ENCODE measurements at regions not wholly inside any gene's neighbourhood (a gene's known extent, or its start where the extent isn't known, plus 50 kb on each side); places are given as distances from the start of the nearest gene placed in this dataset.
"Not testable (repeated sequence)": the region's sequence is repeated elsewhere in the genome, so short reads cannot be mapped to it uniquely, and the experiment has no call there.

DNA sequence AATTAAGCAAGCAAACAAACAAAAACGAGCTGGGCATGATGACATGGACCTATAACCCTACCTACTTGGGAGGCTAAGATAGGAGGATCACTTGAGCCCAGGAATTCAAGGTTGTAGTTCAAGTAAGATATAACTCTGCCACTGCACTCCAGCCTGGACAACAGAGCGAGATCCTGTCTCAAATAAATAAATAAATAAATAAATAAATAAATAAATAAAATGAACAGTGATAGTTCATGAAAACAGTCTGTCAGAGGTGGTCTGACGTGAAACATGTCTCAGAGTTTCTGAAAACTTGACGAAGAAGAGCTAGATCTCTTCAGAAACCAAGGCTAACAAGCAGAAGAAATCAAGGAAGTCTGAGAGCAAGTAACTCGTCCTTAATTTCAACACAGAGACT, 188.8 kb upstream of the GPC6 start:
- Histone ChIP-seq H3K4me1 (ENCODE audit: low read length) (no peaks in the 10 kb centered on the region), H3K27me3 (replicated peaks; ENCODE audit: insufficient read depth, low read length) (no peaks in the 10 kb centered on the region), H3K36me3 (replicated peaks; ENCODE audit: insufficient read depth, low read length) (no peaks in the 10 kb centered on the region), H3K9me2 (replicated peaks; ENCODE audit: insufficient read depth, low read length) (no peaks in the 10 kb centered on the region), H3K4me2 (ENCODE audit: low read depth, low read length) (no peak overlapping the region), H3F3A (ENCODE audit: insufficient read depth, low read length) (no peaks in the 10 kb centered on the region), H2AFZ (ENCODE audit: low read length) (no peak overlapping the region), H3K9ac (ENCODE audit: low read length) (no peak overlapping the region), H3K4me3 (ENCODE audit: low read length) (no peak overlapping the region), H3K27ac (ENCODE audit: low read length) (no peak overlapping the region), H3K79me2 (ENCODE audit: low read length) (no peaks in the 10 kb centered on the region), H3K9me3 (replicated peaks; ENCODE audit: insufficient read depth, low read length) (no peaks in the 10 kb centered on the region), H4K20me1 (ENCODE audit: insufficient read depth, low read length) (no peaks in the 10 kb centered on the region)
- TF ChIP-seq EZH2 (optimal IDR thresholded peaks at IDR 0.05; ENCODE audit: low read depth, low read length) = no peak
- DNase-seq = no peak

DNA sequence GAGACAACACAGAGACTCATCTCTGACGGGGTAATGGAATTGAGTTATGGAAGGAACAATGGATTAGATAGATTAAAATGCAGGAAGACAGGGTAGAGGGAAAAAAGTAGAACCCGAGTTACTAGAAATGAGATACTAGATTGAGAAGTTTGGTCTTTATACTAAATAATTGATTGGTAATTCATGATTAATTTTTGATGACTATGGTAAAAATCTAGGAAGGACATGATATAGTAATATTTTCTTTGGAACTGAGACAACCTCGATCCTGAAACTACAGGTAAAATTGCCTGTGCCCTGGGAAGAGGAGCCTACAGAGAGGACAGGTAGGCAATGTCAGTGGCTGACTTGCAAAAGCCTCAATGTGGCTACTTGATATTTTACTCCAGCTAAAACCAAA, 188.4 kb upstream of the GPC6 start:
- Histone ChIP-seq H3K9ac (ENCODE audit: low read length) (no peak overlapping the region), H3K9me2 (replicated peaks; ENCODE audit: insufficient read depth, low read length) (no peaks in the 10 kb centered on the region), H3K4me2 (ENCODE audit: low read depth, low read length) (no peak overlapping the region), H4K20me1 (ENCODE audit: insufficient read depth, low read length) (no peaks in the 10 kb centered on the region), H3K79me2 (ENCODE audit: low read length) (no peaks in the 10 kb centered on the region), H3K4me1 (ENCODE audit: low read length) (no peaks in the 10 kb centered on the region), H3K9me3 (replicated peaks; ENCODE audit: insufficient read depth, low read length) (no peaks in the 10 kb centered on the region), H3K36me3 (replicated peaks; ENCODE audit: insufficient read depth, low read length) (no peaks in the 10 kb centered on the region), H2AFZ (ENCODE audit: low read length) (no peak overlapping the region), H3K4me3 (ENCODE audit: low read length) (no peak overlapping the region), H3K27ac (ENCODE audit: low read length) (no peak overlapping the region), H3K27me3 (replicated peaks; ENCODE audit: insufficient read depth, low read length) (no peaks in the 10 kb centered on the region), H3F3A (ENCODE audit: insufficient read depth, low read length) (no peaks in the 10 kb centered on the region)
- no peak for DNase-seq
- TF ChIP-seq, protein P1, sequence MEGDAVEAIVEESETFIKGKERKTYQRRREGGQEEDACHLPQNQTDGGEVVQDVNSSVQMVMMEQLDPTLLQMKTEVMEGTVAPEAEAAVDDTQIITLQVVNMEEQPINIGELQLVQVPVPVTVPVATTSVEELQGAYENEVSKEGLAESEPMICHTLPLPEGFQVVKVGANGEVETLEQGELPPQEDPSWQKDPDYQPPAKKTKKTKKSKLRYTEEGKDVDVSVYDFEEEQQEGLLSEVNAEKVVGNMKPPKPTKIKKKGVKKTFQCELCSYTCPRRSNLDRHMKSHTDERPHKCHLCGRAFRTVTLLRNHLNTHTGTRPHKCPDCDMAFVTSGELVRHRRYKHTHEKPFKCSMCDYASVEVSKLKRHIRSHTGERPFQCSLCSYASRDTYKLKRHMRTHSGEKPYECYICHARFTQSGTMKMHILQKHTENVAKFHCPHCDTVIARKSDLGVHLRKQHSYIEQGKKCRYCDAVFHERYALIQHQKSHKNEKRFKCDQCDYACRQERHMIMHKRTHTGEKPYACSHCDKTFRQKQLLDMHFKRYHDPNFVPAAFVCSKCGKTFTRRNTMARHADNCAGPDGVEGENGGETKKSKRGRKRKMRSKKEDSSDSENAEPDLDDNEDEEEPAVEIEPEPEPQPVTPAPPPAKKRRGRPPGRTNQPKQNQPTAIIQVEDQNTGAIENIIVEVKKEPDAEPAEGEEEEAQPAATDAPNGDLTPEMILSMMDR (IDR thresholded peaks at IDR 0.05; ENCODE audit: low read length) = no peak
- TF ChIP-seq EZH2 (optimal IDR thresholded peaks at IDR 0.05; ENCODE audit: low read depth, low read length) (no peak), EZH2phosphoT487 (IDR thresholded peaks at IDR 0.05; ENCODE audit: low read length) (no peak)

DNA sequence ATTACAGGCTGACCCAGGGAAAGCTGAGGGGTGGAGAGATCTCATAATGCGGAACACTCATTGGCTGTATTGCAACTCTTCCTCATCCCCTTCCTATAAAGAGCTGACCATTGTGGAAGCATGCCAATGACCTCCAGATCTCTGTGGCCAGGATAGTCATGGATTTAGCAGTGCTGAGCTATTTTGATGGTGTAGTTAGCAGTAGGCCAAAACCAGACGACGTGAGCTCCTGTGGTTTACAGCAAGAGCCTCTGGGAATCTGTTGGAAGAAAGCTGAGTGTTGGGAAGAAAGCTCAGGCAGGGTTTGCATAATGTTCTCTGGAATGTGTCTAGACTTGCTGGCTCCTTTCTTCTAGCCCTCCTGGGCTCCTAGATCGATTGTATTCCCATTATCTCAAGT, 187.5 kb upstream of the GPC6 start:
- Histone ChIP-seq H2AFZ (ENCODE audit: low read length) (no peak overlapping the region), H3K9me2 (replicated peaks; ENCODE audit: insufficient read depth, low read length) (no peaks in the 10 kb centered on the region), H3K4me1 (ENCODE audit: low read length) (no peaks in the 10 kb centered on the region), H3K36me3 (replicated peaks; ENCODE audit: insufficient read depth, low read length) (no peaks in the 10 kb centered on the region), H4K20me1 (ENCODE audit: insufficient read depth, low read length) (no peaks in the 10 kb centered on the region), H3K79me2 (ENCODE audit: low read length) (no peaks in the 10 kb centered on the region), H3K9ac (ENCODE audit: low read length) (no peak overlapping the region), H3F3A (ENCODE audit: insufficient read depth, low read length) (no peaks in the 10 kb centered on the region), H3K27ac (ENCODE audit: low read length) (no peak overlapping the region), H3K9me3 (replicated peaks; ENCODE audit: insufficient read depth, low read length) (no peaks in the 10 kb centered on the region), H3K4me2 (ENCODE audit: low read depth, low read length) (no peak overlapping the region), H3K27me3 (replicated peaks; ENCODE audit: insufficient read depth, low read length) (no peaks in the 10 kb centered on the region), H3K4me3 (ENCODE audit: low read length) (no peak overlapping the region)
- TF ChIP-seq, protein P1 (IDR thresholded peaks at IDR 0.05; ENCODE audit: low read length) = no peak
- no peak for TF ChIP-seq EZH2 (optimal IDR thresholded peaks at IDR 0.05; ENCODE audit: low read depth, low read length)
- TF ChIP-seq EZH2phosphoT487 (IDR thresholded peaks at IDR 0.05; ENCODE audit: low read length) = no peak
- DNase-seq = no peak

DNA sequence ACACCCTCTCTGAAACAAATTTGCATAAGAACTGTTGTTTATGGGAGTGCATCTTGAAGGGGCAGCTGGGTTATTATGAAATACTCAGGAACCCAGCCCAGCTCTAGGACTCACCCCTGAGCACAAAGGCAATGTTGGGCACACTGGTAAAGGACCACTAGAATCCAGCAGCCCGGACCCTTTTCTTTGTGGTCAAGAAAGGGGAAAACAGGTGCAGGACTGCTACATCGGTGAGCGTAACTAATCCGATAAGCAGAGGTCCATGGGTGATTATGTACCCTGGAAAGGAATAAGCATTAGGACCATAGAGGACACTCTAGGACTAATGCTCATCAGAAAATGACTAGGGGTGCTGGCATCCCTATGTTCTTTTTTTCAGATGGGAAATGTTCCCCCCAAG, 185.0 kb upstream of the GPC6 start:
- not testable (repeated sequence) for DNase-seq; H3F3A ChIP-seq (ENCODE audit: insufficient read depth, low read length); H3K4me1 ChIP-seq (ENCODE audit: low read length); H3K4me3 ChIP-seq (ENCODE audit: low read length); H3K36me3 ChIP-seq (replicated peaks; ENCODE audit: insufficient read depth, low read length); H3K9ac ChIP-seq (ENCODE audit: low read length); H3K9me3 ChIP-seq (replicated peaks; ENCODE audit: insufficient read depth, low read length); H3K27ac ChIP-seq (ENCODE audit: low read length); H2AFZ ChIP-seq (ENCODE audit: low read length); H3K79me2 ChIP-seq (ENCODE audit: low read length); H4K20me1 ChIP-seq (ENCODE audit: insufficient read depth, low read length); H3K9me2 ChIP-seq (replicated peaks; ENCODE audit: insufficient read depth, low read length); H3K4me2 ChIP-seq (ENCODE audit: low read depth, low read length); H3K27me3 ChIP-seq (replicated peaks; ENCODE audit: insufficient read depth, low read length)
